ENCODE measurements at regions not wholly inside any gene's neighbourhood (a gene's known extent, or its start where the extent isn't known, plus 50 kb on each side); places are given as distances from the start of the nearest gene placed in this dataset.

GRCh38 chr18:24627644-24628315, 167.3 kb downstream of the HRH4 start:
- DNase-seq = peak in 1 of 14 donors; percentile 31

GRCh38 chr18:24628326-24628725, 167.9 kb downstream of the HRH4 start:
- no peak for DNase-seq

- DNase-seq = peak in 1 of 14 donors; percentile 57
These were observed 169.5 kb downstream of the HRH4 start for GRCh38 chr18:24629921-24630320.

GRCh38 chr18:24630346-24630880, 170.0 kb downstream of the HRH4 start:
- DNase-seq = peak in 1 of 14 donors; percentile 68

GRCh38 chr18:24631243-24632025, 171.0 kb downstream of the HRH4 start:
- DNase-seq = peak in 2 of 14 donors; percentile 39 to 95

GRCh38 chr18:24632158-24632988, 171.9 kb downstream of the HRH4 start:
- DNase-seq = peak in 1 of 14 donors; percentile 90

- peak in 1 of 14 donors; percentile 69 for DNase-seq
These were observed 172.7 kb downstream of the HRH4 start for GRCh38 chr18:24633121-24633520.

- DNase-seq = no peak
These were observed 189.1 kb downstream of the HRH4 start for GRCh38 chr18:24649571-24649970.

GRCh38 chr18:24651434-24651833, 191.0 kb downstream of the HRH4 start:
- DNase-seq = peak in 1 of 14 donors; percentile 78

- no peak for DNase-seq
These were observed 195.6 kb downstream of the HRH4 start for GRCh38 chr18:24656050-24656449.

GRCh38 chr18:24656551-24657443, 196.4 kb downstream of the HRH4 start:
- no peak for DNase-seq

- DNase-seq = no peak
These were observed 197.0 kb downstream of the HRH4 start for GRCh38 chr18:24657444-24657842.

GRCh38 chr18:24658302-24658701, 197.9 kb downstream of the HRH4 start:
- no peak for DNase-seq

- no peak for DNase-seq
These were observed 199.6 kb downstream of the HRH4 start for GRCh38 chr18:24659827-24660720.

- no peak for DNase-seq
These were observed 200.5 kb downstream of the HRH4 start for GRCh38 chr18:24660956-24661355.

GRCh38 chr18:24662412-24662821, 202.0 kb downstream of the HRH4 start:
- no peak for DNase-seq

- no peak for DNase-seq
These were observed 202.6 kb downstream of the HRH4 start for GRCh38 chr18:24663026-24663425.

GRCh38 chr18:24669015-24669414, 208.6 kb downstream of the HRH4 start:
- DNase-seq = peak in 1 of 14 donors; percentile 45

GRCh38 chr18:24669502-24669901, 209.1 kb downstream of the HRH4 start:
- DNase-seq = no peak

- DNase-seq = peak in 2 of 14 donors; percentile 3 to 69
These were observed 211.9 kb downstream of the HRH4 start for GRCh38 chr18:24672165-24672941.

All from C1 segment of cervical spinal cord (tissue), 14 donors.